A204.1 (cell line): ENCODE measurements at regions not wholly inside any gene's neighbourhood (a gene's known extent, or its start where the extent isn't known, plus 50 kb on each side); places are given as distances from the start of the nearest gene placed in this dataset.
"Not testable (repeated sequence)": the region's sequence is repeated elsewhere in the genome, so short reads cannot be mapped to it uniquely, and the experiment has no call there.

Experiments
- FAIRE-seq: peaks from 2 replicates; lab custom pipeline; 2012; peaks lifted over from hg19 to GRCh38; lab: Jason Lieb, UNC

DNA sequence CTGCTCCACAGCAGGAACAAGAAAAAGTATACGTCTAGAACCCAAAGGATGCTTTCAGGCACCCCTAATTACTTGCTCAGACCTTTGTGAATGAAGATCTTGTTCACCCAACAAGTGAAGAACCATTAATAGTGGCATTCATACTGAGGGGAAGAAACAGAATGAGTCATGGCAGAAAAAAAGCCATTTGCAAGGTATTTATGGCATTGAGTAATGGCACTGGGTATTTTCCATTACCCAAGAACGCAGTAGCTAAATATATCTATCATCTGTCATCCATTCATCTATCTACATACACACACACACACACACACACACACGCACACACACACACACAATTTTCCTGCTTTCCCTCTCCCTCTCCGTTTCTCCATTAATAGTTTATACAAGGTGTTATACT lies 56.4 kb upstream of the XIRP2 start:
- FAIRE-seq, result no peak

- FAIRE-seq, result peak; percentile 99
These were observed 62.4 kb upstream of the XIRP2 start for GRCh38 chr2:166825914-166826313.

- FAIRE-seq, result no peak
These were observed 73.9 kb upstream of the XIRP2 start for GRCh38 chr2:166814335-166814734.

GRCh38 chr2:166812166-166812891 lies 76.0 kb upstream of the XIRP2 start:
- no peak for FAIRE-seq

DNA sequence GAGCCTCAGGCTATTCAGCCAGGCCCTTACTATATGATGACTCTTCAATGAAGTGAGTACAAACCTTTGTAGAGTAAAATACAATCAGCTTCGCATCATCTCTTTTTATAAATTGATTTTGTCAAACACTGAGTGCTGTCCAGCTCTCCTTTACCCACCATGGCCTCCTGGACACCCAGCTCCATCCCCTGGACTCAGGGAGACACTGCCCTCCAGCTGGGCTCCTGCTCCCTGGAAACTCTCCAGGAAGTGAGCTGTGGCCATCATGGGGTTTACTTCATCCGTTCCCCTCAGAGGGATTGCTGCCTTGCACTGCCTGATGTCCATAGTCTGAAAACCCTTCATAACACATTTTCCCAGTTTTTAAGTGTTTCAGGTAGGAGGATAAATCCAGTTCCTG lies 82.5 kb upstream of the XIRP2 start:
- no peak for FAIRE-seq

- FAIRE-seq, result no peak
These were observed 84.8 kb upstream of the XIRP2 start for GRCh38 chr2:166803373-166804000.

- FAIRE-seq, result no peak
These were observed 85.8 kb upstream of the XIRP2 start for GRCh38 chr2:166802475-166802874.

- FAIRE-seq, result no peak
These were observed 95.5 kb upstream of the XIRP2 start for GRCh38 chr2:166792808-166793207.

GRCh38 chr2:166786707-166787106 lies 101.6 kb upstream of the XIRP2 start:
- no peak for FAIRE-seq

GRCh38 chr2:166784296-166784946 lies 103.9 kb upstream of the XIRP2 start:
- no peak for FAIRE-seq

- no peak for FAIRE-seq
These were observed 113.1 kb upstream of the XIRP2 start for GRCh38 chr2:166775176-166775575.

GRCh38 chr2:166773308-166773949 lies 114.9 kb upstream of the XIRP2 start:
- no peak for FAIRE-seq

DNA sequence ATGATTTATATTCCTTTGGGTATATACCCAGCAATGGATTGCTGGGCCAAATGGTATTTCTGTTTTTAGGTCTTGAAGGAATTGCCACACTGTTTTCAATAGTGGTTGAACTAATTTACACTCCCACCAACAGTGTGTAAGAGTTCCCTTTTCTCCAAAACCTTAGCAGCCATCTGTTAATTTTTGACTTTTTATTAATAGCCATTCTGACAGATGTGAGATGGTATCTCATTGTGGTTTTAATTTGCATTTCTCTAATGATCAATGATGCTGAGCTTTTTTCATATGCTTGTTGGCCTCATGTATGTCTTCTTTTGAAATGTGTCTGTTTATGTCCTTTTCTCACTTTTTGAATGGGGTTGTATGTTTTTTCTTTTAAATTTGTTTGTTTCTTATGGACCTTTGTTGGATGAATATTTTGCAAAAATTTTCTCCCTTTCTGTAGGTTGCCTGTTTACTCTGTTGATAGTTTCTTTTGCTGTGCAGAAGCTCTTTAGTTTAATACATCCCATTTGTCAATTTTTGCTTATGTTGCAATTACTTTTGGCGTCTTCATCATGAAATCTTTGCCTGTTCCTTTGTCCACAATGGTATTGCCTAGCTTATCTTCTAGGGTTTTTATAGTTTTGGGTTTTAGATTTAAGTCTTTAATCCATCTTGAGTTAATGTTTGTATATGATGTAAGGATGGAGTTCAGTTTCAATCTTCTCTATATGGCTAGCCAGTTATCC lies 119.7 kb upstream of the XIRP2 start:
- no peak for FAIRE-seq

DNA sequence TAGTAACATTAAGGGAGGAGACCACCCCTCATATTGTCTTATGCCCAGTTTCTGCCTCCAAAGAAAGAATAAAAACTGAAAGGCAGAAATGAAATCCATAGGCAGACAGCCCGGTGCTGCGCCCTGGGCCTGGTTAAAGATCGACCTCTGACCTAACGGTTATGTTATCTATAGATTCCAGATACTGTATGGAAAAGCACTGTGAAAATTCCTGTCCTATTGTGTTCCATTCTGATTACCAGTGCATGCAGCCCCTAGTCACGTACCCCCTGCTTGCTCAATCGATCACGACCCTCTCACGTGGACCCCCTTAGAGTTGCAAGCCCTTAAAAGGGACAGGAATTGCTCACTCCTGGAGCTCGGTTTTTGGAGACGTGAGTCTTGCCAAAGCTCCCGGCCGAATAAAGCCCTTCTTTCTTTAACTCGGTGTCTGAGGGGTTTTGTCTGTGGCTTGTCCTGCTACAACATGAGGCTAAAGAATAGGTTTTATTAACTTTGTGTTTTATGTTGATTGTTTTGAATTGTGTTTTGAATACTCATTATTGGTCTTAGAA lies 121.4 kb upstream of the XIRP2 start:
- FAIRE-seq, result not testable (repeated sequence)

GRCh38 chr2:166766220-166766619 lies 122.1 kb upstream of the XIRP2 start:
- no peak for FAIRE-seq

GRCh38 chr2:166765141-166765540 lies 123.1 kb upstream of the XIRP2 start:
- no peak for FAIRE-seq

DNA sequence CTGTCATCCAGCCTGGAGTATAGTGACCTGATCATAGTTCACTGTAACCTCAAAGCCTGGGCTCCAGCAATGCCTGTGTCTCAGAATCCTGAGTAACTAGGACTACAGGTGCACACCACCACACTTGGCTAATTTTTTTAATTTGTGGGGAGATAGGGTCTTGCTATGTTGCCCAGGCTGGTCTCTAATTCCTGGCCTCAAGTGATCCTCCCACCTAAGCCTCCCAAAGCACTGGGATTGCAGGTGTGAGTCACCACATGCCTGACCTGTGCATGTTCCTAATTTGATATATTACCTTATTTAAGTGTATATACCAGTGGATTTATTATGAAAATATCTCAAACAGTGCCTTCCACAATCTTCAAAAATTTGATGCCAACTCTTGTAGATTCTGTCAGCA lies 123.6 kb upstream of the XIRP2 start:
- FAIRE-seq, result no peak

DNA sequence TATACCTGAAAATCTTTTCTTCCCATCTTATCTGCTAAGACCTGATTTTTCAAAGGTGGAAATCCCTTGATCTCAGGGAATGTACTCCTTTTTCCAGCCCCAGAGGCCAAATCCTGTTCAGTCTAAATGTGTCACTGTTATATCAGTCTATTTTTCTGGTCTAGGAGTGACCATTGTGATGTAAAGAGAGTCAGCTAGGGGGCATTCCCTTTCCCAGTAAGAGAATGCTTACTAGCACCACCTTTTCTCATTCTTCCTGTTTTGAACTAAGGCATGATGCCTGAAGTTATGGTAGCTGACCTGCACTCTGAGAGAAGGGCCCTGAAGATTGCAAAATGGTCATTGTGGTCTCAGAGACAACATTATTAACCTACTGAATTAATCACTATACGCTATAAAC lies 124.1 kb upstream of the XIRP2 start:
- FAIRE-seq, result no peak

GRCh38 chr2:166762746-166763145 lies 125.5 kb upstream of the XIRP2 start:
- FAIRE-seq, result no peak

DNA sequence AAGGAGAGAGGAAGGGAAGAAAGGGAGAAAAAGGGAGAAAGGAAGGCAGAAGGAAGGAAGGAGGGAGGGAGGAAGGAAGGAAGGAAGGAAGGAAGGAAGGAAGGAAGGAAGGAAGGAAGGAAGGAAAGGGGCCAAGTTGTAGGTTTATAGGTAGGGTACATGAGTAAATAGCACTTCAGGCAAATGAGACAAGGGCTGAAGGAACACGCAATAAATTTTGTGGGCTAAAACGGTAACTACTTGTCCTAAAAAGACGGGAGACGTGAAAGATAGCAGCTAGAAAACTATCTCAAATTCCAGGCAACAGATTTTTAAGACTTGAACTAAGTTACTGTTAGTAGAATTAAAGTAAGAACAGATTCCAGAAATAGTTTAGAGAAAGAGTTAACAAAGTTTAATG lies 129.3 kb upstream of the XIRP2 start:
- no peak for FAIRE-seq

- FAIRE-seq, result no peak
These were observed 137.7 kb upstream of the XIRP2 start for GRCh38 chr2:166750624-166751023.

DNA sequence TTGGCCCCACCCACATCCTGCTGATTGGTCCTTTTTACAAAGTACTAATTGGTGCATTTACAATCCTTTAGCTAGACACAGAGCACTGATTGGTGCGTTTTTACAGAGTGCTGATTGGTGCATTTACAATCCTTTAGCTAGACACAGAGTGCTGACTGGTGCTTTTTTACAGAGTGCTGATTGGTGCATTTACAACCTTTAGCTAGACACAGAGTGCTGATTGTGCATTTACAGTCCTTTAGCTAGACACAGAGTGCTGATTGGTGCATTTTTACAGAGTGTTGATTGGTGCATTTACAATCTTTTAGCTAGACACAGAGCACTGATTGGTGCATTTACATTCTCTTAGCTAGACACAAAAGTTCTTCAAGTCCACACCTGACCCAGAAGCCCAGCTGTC lies 144.2 kb upstream of the XIRP2 start:
- not testable (repeated sequence) for FAIRE-seq
